Myocyte (in vitro differentiated cells): ENCODE measurements at regions not wholly inside any gene's neighbourhood (a gene's known extent, or its start where the extent isn't known, plus 50 kb on each side); places are given as distances from the start of the nearest gene placed in this dataset.

Experiments
- DNase-seq: peaks from one replicate; pipeline ENCODE4 v3.0.0-alpha.2; 2012; ENCODE audit warnings: low read depth

DNA sequence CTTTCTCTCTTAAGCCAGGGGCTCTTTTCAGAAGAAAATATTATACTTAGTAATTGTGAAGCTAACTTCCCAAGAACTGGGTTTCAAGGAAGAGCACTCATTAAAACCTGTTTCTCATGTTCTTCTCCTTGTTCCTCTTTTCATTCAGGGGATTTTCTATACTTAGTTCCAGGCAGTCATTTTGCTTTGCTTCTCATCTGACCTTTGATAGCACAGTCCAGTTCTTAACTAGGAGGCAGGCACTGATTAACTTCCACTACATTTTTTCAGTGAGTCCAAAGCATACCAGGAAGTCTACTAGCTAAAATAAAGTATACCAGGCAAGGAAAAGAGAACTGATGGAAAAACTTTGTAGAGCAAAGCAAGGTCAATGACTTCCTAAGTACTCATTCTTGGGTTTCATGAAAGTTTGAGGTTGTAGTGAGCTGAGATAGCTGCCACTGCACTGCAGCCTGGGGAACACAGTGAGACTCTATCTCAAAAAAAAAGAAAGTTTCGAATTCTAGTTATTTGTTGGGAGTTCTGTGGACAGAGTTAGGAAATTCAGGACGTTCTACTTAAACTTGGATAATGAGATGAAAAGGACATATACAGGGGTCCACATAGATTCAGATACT lies 190.1 kb upstream of the HS3ST1 start:
- no peak for DNase-seq

DNA sequence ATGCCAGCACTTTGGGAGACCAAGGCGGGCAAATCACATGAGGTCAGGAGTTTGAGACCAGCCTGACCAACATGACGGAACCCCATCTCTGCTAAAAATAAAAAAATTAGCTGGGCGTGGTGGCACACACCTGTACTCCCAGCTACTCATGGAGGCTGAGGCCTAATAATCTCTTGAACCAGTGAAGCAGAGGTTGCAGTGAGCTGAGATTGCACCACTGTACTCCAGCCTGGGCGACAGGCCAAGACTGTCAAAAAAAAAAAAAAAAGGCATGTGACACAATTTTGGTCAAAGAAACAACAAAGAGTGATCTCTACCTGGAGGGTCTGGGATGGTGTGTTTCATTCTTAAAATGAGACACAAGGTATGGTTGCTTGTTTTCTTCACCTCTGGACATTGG lies 188.2 kb upstream of the HS3ST1 start:
- no peak for DNase-seq

DNA sequence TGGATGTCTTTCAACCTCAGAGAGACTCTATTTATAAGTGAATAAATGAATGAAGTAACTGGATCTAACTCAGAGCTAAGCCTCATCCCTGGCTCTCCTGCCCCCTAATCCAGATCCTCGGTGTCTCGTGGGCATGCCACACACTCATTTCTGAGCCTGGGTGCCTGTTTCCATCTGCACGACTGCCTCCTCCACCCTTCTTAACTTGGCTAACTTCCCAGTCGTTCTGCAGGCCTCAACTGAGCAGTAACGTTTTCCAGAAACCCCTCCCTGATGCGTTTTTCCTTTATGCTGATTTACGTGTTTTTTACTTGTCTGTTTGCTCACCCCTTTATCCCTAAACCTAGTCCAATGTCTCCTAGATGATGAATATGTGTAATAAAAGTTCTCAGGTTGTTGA lies 186.9 kb upstream of the HS3ST1 start:
- no peak for DNase-seq

DNA sequence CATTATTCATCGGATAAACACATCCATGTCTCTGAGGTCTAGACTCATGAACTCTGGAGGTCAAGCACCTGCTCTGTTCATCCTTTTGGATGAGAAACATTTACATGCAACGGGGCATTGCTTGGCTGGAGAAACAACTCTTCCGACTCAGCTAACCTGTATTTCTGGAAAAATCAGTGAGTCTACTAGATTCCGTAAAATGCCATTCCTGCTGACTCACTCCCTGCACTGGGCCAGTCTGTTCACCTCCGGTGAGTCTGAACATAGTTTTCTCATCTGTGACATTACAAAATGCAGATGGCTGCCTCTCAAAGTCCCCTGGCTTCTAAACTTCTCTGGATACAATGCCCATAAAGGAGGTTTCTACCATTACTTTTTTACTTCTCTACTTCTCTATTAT lies 185.7 kb upstream of the HS3ST1 start:
- no peak for DNase-seq

DNA sequence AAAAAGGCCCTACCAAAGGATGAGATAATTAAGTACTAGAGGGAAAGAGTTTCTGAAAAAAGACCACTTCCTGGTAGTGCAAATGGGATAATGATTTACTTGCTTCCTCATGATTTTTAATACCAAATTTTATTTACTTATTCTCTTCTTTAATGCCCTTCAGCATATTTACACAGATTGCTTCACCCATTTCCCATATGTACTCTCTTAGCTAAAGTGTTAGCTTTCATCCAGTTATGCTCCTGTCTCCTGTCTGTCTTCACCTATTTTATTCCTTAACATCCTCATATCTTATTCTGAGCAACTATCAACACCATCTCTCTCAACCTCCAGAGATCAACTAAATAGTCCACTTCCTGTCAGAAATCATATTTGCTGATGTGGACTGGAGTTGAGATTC lies 183.2 kb upstream of the HS3ST1 start:
- no peak for DNase-seq

DNA sequence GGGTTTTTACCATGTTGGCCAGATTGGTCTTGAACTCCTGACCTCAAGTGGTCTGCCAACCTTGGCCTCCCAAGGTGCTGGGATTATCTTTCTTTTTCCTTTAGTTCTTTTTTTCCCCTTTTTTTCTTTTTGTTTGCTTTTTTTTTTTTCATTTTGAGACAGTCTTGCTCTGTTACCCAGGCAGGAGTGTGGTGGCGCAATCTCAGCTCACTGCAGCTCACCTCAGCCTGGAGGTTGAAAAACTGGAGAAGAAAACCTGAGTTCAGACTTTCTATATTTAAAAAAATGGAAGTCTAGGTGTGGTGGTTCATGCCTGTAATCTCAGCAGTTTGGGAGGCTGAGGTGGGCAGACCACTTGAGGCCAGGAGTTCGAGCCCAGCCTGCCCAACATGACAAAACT lies 181.1 kb upstream of the HS3ST1 start:
- no peak for DNase-seq

DNA sequence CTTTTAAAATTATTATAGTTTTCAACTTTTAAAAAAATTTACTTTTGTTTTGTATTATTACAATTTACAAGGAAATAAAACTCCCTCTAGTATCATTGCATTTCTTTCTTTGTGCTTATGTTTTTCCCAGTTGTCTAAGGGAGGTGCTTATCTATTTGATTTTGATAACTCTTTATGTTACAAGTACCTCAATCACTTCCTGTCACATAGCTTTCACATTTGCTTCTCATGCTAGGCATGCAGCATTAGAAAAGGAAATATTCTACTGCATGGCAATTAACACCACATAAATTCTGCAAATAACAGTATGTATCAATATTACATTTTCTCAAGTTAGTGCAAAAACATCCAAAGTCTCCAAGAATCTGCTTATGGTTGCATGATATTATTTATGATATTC lies 180.3 kb upstream of the HS3ST1 start:
- no peak for DNase-seq

DNA sequence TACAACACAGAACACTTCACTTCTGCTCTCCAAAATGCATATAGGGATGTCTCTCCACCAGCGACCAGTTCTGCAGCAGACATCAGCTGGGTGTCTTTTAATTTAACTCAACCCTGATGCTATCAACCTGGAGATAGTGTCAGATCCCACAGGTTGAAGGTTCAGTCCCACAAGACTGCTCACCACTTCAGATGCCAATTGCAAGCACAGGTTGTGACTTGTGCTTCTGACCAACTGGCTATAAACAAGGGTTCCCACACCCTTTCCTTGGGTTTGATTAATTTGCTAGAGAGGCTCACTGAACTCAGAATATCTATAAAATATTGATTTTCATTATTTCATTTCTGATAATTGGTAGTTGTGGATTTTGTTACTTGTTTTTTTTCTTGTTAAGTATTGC lies 177.4 kb upstream of the HS3ST1 start:
- DNase-seq = no peak

DNA sequence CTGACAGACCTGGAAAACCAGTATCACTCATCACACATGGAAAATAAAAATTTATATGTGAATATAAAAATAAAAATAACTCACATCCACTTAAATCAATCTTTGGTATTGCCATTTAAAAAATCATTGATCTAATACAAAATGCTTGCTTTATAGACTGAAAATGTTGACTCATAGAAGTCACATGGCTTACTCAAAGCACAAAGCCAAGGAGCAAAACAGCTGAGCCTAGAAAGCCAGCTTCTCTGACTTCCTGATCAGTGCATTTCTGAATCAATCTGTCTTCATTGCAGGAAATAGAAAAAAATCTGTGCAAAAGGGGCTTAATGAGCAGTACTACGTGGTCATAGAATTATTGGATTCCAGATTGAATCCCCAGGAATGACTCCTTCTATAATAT lies 176.9 kb upstream of the HS3ST1 start:
- DNase-seq = peak; percentile 31

DNA sequence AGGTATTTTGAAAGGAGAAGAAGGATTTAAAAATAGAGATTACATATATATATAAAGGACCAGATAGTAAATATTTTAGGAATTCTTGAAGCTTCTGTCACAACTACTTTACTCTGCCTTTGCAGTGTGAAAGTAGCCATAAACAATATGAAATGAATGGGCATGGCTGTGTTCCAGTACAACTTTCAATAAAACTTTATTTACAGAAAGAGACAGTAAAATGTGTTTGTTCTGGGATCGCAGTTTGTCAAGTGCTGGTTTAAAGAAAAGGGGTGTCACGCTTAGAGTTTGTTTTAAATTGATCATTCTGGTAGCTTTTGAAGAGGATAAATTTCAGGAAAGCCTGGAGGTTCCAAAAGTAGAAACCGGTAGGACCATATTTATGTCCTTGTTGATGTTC lies 176.1 kb upstream of the HS3ST1 start:
- no peak for DNase-seq

DNA sequence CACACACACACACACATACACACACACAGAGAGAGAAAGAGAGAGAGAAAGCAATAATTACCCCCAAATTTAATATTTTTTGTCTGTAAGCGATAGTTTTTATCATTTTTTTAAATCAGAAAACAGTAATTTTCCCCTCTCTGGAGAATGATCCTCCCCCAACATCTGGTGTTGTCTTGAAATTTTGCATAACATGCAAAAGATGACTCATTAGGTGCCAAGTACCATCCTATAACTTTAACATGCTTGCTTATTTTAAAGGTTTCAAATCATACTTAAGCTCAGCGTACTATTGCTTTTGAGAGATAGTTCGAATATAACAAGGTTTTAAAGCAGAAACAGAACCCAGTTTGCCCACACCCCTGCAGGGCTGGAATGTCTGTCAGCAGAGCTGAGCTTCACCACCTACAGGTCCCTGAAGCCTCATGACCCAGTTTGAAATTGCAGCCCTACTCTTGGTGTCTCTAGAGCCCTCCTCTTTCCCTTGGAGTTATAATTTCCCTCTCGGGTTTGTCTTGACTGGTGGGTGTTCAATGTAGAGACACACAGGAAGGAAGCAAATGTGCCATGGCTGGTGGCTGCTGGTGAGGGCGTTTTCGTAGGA lies 175.0 kb upstream of the HS3ST1 start:
- DNase-seq = no peak

DNA sequence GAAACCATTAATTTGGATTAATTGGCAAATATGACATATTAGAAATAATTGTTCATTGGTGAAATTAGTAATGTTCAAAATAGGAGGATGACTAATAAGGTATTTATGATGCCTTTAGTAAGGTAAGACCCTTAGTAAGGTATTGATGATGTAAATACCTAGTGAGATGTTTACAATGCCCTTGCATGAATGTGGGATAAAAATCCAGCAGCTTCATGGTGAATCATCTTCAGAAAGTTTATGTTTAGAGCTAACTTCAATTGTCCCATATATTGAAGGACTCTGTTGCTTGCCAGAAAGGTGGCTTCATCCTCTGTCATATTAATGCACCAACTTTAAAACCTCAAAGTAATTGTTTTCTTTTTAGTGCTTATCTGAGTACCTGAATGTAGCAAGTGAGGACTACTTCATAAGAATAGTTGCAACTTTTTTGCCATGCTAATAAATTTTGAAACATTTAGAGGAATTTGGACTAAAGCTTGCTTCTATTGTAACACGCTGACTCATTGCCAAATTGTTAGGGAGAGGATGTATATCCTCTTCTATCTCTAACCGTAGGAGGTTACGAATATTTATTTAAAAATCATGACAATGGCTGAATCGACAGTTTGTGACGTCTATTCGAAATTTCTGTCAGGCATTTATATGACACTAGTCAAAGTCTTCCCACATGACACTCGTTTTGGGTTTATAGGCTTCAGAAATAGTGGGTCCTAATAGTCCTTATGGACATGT lies 174.1 kb upstream of the HS3ST1 start:
- DNase-seq = no peak

DNA sequence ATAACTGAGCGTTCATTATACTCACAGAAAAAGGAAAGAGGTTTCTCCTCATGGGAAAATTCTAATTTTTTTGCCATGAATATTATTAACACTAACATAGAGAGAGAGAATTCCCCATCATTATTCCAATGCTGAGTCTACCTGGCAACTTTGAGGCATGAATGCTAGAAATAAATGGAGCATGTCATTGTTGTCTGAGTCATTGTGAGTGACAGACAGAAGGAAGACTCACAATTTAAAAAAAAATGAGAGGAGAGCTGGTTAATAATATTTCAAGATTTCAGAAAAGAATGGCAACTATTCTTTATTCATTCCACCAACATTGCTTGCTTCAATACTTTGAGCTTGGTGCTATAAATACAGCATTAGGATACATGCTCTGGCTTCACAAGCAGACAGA lies 170.4 kb upstream of the HS3ST1 start:
- no peak for DNase-seq

DNA sequence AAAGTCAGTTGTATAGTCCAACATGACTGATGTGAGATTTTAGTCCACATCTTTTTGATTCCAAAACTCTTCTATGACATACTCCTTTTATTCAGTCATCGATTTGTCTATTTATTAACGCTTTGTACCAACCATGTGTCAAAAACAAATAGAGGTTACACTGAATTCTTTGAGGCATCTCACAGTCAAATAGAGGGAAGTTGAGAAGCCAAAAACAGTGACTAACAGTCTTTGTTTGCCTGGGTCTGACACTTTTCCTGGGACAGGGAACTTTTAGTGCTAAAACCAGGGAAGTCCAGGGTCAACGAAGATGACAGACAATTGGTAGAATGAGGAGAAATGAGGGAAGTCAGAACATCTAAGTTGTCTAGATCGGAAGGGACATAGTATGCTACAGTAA lies 169.9 kb upstream of the HS3ST1 start:
- DNase-seq = no peak

DNA sequence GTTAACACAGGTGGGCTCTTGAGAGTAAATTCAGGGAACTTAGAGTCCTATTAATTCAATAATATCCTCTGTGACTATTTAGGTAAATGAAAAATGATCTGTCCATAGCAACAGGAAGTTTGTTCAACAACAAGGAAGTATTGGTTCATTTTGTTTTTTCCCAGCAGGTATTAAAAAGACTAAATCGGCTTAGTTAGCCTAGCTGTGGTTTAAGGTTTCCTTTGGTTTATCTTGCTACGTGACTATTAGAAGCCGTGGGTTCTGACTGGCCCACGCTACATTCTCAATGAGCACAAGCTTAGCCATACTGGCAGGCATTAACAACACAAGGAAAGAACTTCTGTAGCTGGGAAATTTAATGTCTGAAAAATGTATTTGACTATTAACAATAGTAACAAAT lies 168.8 kb upstream of the HS3ST1 start:
- peak; percentile 31 for DNase-seq

DNA sequence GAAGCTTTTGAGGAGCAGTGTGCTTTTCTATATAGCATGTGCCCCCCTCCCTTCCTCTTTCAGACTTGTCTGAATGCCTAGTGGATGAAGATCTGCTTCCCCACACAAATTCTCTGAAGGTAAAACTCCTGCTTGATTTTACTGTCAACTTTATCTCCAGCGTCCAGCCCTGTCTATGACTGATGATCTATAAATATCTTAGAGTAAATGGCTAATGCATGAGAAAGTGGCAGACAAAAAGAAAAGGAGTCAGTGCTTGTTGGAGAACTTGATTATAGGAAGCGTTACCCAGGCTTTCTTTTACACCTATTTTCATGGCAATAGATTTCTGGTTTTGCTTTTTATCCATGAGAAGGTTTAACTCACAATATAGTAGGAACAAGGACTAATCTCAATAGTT lies 168.3 kb upstream of the HS3ST1 start:
- peak; percentile 46 for DNase-seq

DNA sequence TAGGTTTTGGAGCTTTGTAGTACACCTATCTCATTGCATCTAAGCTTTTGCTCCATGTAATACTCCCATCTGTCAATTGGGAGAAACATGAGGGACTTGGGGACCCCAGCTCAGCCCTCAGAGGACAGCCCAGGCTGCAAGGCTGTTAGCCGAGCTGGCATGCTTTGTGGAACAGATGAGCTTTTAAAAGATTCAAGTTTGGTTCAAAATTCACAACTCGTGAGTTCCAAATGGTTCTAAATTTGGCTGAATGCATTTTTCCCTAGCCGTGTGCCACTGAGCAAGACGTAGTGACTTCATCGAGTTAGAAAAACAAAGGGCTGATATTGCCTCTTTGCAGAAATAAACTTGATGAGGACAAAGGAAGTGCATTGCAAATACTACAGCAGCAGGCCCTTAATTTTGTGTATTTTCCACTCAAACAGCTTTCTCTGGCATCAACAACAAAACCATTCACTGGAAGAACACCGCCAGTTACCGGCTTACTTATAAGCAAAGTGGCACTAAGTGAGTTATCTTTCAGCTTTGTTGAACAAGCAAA lies 165.0 kb upstream of the HS3ST1 start:
- DNase-seq = no peak

DNA sequence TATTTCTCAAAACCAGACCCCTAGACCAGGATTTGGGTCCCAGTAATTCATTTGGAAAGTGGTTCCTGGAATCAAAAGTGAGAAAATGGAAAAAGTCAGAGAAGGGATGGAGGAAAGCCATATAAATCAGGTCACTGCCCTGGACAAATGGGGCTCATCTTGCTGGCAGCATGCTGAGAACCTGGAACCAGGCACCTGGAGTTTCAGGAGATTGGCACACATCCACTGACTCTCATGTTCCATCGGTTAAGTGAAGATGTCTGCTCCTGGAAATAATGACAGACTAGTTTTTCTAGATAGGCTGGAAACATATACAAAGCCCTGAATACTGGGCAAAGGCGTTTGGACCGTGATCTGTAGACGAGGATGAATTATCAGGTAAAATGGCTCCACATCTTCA lies 163.6 kb upstream of the HS3ST1 start:
- no peak for DNase-seq

DNA sequence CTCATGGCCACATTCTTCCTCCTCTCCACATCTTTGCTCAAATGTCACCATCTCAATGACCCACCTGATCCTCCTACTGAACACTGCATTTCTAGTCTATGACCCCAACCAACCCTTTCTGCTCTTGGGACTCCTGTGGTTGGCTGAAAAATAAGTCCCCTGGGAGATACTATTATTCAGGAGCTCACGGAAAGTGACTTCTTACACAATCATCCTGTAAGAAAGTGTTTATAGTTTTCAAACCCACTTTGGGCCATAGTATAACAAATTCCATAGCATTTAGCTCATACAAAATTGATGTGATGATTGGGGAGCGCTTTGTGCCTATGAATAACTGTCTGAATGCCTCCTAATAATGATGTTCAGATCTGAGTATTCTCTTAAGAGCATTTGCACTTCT lies 161.4 kb upstream of the HS3ST1 start:
- DNase-seq = no peak

DNA sequence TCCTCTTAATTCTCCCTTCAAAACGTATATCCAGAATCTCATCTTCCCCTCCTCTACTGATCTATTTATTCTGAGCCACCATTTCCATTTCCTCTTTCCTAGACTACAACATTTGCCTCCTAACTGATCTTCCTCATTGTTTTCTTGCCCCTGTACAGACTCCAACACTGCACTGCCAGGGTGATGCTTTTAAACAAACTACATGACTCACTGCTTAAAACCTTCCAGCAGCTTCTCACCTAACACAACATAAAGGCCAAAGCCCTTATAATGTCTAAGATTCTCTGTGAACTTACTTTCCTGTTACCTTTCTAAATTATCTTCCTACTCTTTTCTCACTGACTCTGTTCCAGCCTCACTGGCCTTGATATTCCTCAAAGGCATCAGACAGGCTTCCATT lies 161.0 kb upstream of the HS3ST1 start:
- DNase-seq = no peak

DNA sequence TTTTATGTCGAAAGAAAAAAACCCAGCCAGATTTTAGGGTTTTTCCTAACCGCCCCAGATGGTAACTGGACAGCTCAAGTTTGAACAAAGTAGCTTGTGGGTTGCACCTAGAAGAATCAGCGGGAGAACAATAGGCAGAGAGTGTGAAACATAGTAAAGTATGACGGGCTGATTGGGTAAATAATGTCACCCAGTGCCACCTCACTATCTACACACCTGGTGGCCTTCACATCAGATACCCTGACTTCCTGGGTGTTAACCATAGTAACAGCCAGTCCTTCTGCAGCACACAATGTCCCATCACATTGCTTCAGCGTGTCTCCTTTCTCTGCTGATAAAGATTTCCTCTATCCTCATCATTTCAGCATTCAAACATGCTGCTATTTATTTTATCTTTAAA lies 159.1 kb upstream of the HS3ST1 start:
- DNase-seq = no peak

DNA sequence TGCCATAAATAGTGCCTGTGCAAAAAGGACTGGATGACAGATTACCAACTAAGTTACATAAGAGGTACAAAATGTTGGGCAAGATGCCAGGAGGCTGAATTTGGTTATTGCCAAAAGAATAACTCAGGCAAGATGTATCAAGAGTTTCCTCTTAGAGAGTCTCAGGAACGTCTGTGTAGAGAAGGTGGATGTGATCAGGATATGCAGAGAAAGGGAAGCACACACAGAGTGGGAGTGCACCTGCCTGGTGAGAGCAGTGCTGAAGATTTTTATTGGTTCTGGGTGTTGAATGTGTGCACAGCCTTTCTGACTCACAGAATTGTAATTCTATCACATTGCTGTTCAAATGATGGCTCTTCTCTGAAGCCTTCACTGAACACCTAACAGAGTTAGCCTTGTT lies 156.8 kb upstream of the HS3ST1 start:
- DNase-seq = peak; percentile 18

DNA sequence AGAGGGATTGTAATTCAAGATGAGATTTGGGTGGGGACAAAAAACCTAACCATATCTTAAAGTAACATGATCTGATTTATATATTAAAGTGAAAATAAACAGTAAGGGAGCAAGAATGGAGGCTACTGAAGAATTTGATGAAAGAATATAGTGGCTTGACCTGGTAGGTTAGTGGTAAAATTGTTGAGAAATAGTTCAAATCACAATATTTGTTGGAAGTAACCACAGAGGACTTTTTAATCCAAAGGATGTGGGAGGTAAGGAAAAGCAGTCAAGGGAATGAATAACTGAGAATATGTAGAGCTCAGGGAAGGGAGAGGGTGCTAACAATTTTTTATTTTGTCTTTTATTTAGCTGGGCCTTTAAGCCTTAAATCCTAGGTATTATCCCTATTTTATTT lies 139.8 kb upstream of the HS3ST1 start:
- DNase-seq = no peak
